HepG2 (cell line): ENCODE measurements at regions not wholly inside any gene's neighbourhood (a gene's known extent, or its start where the extent isn't known, plus 50 kb on each side); places are given as distances from the start of the nearest gene placed in this dataset.
A peak's percentile ranks its signal among the peaks of the same experiment; 100 is the strongest.

Source experiments
- AHR ChIP-seq: IDR thresholded peaks from 2 replicates; pipeline ENCODE4 v1.6.1; 2018; ENCODE audit warnings: missing genetic modification reagents, missing compliant biosample characterization
- AKAP8 ChIP-seq: sonication (generic); formaldehyde crosslinking; IDR thresholded peaks from 2 replicates; pipeline ENCODE4 v1.5.1; 2020; ENCODE audit warnings: mild to moderate bottlenecking, missing genetic modification reagents
- ARNTL ChIP-seq: sonication (generic); formaldehyde crosslinking; IDR thresholded peaks from 2 replicates; pipeline ENCODE4 v1.4.0; 2020; ENCODE audit warnings: mild to moderate bottlenecking, missing genetic modification reagents
- ESRRA ChIP-seq: sonication (generic); formaldehyde crosslinking; IDR thresholded peaks from 2 replicates; pipeline ENCODE4 v1.5.1; 2020; ENCODE audit warnings: mild to moderate bottlenecking, low read depth, missing genetic modification reagents
- GATAD1 ChIP-seq: IDR thresholded peaks from 2 replicates; pipeline ENCODE4 v1.6.1; 2016; ENCODE audit warnings: missing genetic modification reagents, missing compliant biosample characterization
- JARID2 ChIP-seq: sonication (generic); formaldehyde crosslinking; IDR thresholded peaks from 2 replicates; pipeline ENCODE4 v1.8.1; 2023; ENCODE audit warnings: missing genetic modification reagents, inconsistent platforms; ENCODE audit not compliant: insufficient replicate concordance
- POLR2AphosphoS2 ChIP-seq: IDR thresholded peaks from 2 replicates; pipeline ENCODE4 v1.6.1; 2011; ENCODE audit warnings: low read depth, low read length, improper control_type of control experiment
- PRMT3 ChIP-seq: sonication (generic); formaldehyde crosslinking; IDR thresholded peaks from 2 replicates; pipeline ENCODE4 v1.8.1; 2022; ENCODE audit warnings: low read depth, mild to moderate bottlenecking, moderate library complexity, missing genetic modification reagents, borderline replicate concordance
- RELA ChIP-seq: sonication (generic); formaldehyde crosslinking; IDR thresholded peaks from 2 replicates; pipeline ENCODE4 v1.4.0; 2020; ENCODE audit warnings: missing genetic modification reagents
- SIX1 ChIP-seq: sonication (generic); formaldehyde crosslinking; IDR thresholded peaks from 2 replicates; pipeline ENCODE4 v1.4.0; 2020; ENCODE audit warnings: missing genetic modification reagents, borderline replicate concordance
- ZNF296 ChIP-seq: sonication (generic); formaldehyde crosslinking; conservative IDR thresholded peaks from 2 replicates; pipeline ENCODE4 v1.5.0; 2020; ENCODE audit warnings: mild to moderate bottlenecking, missing genetic modification reagents
- ZNF547 ChIP-seq: sonication (generic); formaldehyde crosslinking; IDR thresholded peaks from 2 replicates; pipeline ENCODE4 v1.5.1; 2020; ENCODE audit warnings: mild to moderate bottlenecking, missing genetic modification reagents
- ZNF766 ChIP-seq: sonication (generic); formaldehyde crosslinking; IDR thresholded peaks from 2 replicates; pipeline ENCODE4 v1.5.0; 2020; ENCODE audit warnings: missing genetic modification reagents, borderline replicate concordance
- ZNF775 ChIP-seq: sonication (generic); formaldehyde crosslinking; IDR thresholded peaks from 2 replicates; pipeline ENCODE4 v1.4.0; 2020; ENCODE audit warnings: missing genetic modification reagents, mild to moderate bottlenecking, moderate library complexity, borderline replicate concordance
- TF ChIP-seq, protein P1 (sequence below): sonication (generic); formaldehyde crosslinking; IDR thresholded peaks from 2 replicates; pipeline ENCODE4 v1.8.1; 2023; ENCODE audit warnings: mild to moderate bottlenecking, missing genetic modification reagents
- TF ChIP-seq, protein P2 (sequence below): sonication (generic); formaldehyde crosslinking; IDR thresholded peaks from 2 replicates; pipeline ENCODE4 v1.8.1; 2023; ENCODE audit warnings: mild to moderate bottlenecking, missing genetic modification reagents, borderline replicate concordance
- TF ChIP-seq, protein P3 (sequence below): sonication (generic); formaldehyde crosslinking; IDR thresholded peaks from 2 replicates; pipeline ENCODE4 v1.4.0; 2020; ENCODE audit warnings: missing genetic modification reagents
- TF ChIP-seq, protein P4 (sequence below): IDR thresholded peaks from 2 replicates; pipeline ENCODE4 v1.6.1; 2016
- TF ChIP-seq, protein P5 (sequence below): sonication (generic); formaldehyde crosslinking; IDR thresholded peaks from 2 replicates; pipeline ENCODE4 v1.4.0; 2020; ENCODE audit warnings: mild to moderate bottlenecking, low read depth, missing genetic modification reagents
- TF ChIP-seq, protein P6 (sequence below): sonication (generic); formaldehyde crosslinking; IDR thresholded peaks from 2 replicates; pipeline ENCODE4 v1.4.0; 2020; ENCODE audit warnings: mild to moderate bottlenecking, low read depth, missing genetic modification reagents
- TF ChIP-seq, protein P7 (sequence below): sonication (generic); formaldehyde crosslinking; conservative IDR thresholded peaks from 2 replicates; pipeline ENCODE4 v1.4.0; 2020; ENCODE audit warnings: missing genetic modification reagents

DNA sequence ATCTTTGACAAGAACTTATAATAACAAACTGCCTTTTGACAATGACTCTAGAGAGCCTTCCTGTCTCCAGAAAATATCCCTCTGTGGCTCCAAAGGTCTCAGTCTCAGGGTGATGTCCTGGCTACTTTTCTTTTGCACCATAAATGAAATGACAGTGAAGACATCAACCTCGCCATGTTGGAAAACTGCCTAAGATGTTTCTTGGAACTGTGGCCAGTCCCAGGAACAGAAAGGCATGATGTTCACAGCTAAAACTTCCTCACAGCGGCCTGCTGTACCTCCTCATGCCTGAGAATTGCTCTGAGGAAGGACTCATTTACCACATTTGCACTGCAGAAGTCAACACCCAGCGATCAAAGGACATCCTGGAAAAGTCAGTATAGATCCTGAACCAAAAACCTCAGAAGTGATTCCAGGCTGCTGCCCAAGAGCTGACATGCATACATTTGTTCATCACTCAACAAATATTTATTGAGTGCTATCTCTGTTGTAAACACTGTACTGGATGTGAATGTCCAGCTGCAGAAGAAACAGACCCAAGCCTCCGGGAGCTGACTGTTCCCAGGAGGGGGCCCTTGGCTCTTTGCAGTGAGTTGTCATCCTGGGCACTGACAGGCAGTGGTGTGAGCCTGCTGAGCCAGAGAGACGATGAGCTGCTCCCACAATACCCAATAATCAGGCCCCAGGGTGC is 64.3 kb upstream of the ACSL3 start (continued):
- TF ChIP-seq, protein P1, sequence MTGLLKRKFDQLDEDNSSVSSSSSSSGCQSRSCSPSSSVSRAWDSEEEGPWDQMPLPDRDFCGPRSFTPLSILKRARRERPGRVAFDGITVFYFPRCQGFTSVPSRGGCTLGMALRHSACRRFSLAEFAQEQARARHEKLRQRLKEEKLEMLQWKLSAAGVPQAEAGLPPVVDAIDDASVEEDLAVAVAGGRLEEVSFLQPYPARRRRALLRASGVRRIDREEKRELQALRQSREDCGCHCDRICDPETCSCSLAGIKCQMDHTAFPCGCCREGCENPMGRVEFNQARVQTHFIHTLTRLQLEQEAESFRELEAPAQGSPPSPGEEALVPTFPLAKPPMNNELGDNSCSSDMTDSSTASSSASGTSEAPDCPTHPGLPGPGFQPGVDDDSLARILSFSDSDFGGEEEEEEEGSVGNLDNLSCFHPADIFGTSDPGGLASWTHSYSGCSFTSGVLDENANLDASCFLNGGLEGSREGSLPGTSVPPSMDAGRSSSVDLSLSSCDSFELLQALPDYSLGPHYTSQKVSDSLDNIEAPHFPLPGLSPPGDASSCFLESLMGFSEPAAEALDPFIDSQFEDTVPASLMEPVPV (CRISPR knock-in tag) = peak; percentile 38; the same call in 1 of the 2 replicates
- TF ChIP-seq ZNF547 (CRISPR knock-in tag) (peak; percentile 86; the same call in 1 of the 2 replicates), ESRRA (CRISPR knock-in tag) (peak; percentile 89), JARID2 (CRISPR knock-in tag) (peak; percentile 51), AKAP8 (peak; percentile 80), ZNF775 (CRISPR knock-in tag) (no peak; the same call in 1 of the 2 replicates), GATAD1 (CRISPR knock-in tag) (peak; percentile 69; the same call in 1 of the 2 replicates), ARNTL (peak; percentile 92), AHR (CRISPR knock-in tag) (peak; percentile 84; the same call in 1 of the 2 replicates), ZNF766 (CRISPR knock-in tag) (peak; percentile 79; the same call in 1 of the 2 replicates), SIX1 (CRISPR knock-in tag) (peak; percentile 91), POLR2AphosphoS2 (no peak), ZNF296 (no peak), RELA (CRISPR knock-in tag) (0 out of 2 replicates have a peak, but pooled peaks have one; percentile 23), PRMT3 (CRISPR knock-in tag) (no peak; the same call in 1 of the 2 replicates)
- TF ChIP-seq, protein P2, sequence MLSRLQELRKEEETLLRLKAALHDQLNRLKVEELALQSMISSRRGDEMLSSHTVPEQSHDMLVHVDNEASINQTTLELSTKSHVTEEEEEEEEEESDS (CRISPR knock-in tag) = 0 out of 2 replicates have a peak, but pooled peaks have one; percentile 59
- TF ChIP-seq, protein P3, sequence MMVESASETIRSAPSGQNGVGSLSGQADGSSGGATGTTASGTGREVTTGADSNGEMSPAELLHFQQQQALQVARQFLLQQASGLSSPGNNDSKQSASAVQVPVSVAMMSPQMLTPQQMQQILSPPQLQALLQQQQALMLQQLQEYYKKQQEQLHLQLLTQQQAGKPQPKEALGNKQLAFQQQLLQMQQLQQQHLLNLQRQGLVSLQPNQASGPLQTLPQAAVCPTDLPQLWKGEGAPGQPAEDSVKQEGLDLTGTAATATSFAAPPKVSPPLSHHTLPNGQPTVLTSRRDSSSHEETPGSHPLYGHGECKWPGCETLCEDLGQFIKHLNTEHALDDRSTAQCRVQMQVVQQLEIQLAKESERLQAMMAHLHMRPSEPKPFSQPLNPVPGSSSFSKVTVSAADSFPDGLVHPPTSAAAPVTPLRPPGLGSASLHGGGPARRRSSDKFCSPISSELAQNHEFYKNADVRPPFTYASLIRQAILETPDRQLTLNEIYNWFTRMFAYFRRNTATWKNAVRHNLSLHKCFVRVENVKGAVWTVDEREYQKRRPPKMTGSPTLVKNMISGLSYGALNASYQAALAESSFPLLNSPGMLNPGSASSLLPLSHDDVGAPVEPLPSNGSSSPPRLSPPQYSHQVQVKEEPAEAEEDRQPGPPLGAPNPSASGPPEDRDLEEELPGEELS (CRISPR knock-in tag) = peak; percentile 100
- TF ChIP-seq, protein P4, sequence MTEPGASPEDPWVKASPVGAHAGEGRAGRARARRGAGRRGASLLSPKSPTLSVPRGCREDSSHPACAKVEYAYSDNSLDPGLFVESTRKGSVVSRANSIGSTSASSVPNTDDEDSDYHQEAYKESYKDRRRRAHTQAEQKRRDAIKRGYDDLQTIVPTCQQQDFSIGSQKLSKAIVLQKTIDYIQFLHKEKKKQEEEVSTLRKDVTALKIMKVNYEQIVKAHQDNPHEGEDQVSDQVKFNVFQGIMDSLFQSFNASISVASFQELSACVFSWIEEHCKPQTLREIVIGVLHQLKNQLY (CRISPR knock-in tag) = peak; percentile 97
- TF ChIP-seq, protein P5, sequence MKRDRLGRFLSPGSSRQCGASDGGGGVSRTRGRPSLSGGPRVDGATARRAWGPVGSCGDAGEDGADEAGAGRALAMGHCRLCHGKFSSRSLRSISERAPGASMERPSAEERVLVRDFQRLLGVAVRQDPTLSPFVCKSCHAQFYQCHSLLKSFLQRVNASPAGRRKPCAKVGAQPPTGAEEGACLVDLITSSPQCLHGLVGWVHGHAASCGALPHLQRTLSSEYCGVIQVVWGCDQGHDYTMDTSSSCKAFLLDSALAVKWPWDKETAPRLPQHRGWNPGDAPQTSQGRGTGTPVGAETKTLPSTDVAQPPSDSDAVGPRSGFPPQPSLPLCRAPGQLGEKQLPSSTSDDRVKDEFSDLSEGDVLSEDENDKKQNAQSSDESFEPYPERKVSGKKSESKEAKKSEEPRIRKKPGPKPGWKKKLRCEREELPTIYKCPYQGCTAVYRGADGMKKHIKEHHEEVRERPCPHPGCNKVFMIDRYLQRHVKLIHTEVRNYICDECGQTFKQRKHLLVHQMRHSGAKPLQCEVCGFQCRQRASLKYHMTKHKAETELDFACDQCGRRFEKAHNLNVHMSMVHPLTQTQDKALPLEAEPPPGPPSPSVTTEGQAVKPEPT (CRISPR knock-in tag) = no peak; the same call in 1 of the 2 replicates
- TF ChIP-seq, protein P6, sequence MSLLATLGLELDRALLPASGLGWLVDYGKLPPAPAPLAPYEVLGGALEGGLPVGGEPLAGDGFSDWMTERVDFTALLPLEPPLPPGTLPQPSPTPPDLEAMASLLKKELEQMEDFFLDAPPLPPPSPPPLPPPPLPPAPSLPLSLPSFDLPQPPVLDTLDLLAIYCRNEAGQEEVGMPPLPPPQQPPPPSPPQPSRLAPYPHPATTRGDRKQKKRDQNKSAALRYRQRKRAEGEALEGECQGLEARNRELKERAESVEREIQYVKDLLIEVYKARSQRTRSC = no peak
- TF ChIP-seq, protein P7, sequence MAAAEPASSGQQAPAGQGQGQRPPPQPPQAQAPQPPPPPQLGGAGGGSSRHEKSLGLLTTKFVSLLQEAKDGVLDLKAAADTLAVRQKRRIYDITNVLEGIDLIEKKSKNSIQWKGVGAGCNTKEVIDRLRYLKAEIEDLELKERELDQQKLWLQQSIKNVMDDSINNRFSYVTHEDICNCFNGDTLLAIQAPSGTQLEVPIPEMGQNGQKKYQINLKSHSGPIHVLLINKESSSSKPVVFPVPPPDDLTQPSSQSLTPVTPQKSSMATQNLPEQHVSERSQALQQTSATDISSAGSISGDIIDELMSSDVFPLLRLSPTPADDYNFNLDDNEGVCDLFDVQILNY = no peak
